ENCODE measurements at regions not wholly inside any gene's neighbourhood (a gene's known extent, or its start where the extent isn't known, plus 50 kb on each side); places are given as distances from the start of the nearest gene placed in this dataset.

- TF ChIP-seq POLR2A (IDR thresholded peaks at IDR 0.05) = no peak
- TF ChIP-seq CTCF (IDR thresholded peaks at IDR 0.05) = no peak
Observed at GRCh38 chr2:238606311-238606710, 179.6 kb downstream of the ASB1 start.

All from uterus (tissue), 2 donors.